ENCODE measurements at regions not wholly inside any gene's neighbourhood (a gene's known extent, or its start where the extent isn't known, plus 50 kb on each side); places are given as distances from the start of the nearest gene placed in this dataset.

DNA sequence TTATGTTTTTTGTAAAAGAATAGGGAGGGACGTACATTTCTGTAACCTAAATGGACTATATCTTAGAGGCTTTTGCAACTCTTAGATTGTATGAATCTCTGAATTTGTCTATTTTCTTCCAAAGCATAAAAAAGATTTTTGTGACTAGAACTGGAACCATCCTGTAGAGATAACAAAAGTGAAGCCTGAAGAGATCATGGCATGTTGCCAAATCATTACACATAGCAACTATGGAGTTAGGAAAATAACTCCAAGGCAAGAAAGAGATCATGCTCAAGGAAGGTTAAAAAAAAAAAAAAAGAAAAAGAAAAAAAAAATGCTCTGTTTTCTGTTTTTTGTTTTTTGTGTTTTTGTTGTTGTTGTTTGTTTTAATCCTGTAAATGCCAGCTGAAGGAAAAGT, 567.7 kb upstream of the ZWINT start:
- no peak for DNase-seq

- DNase-seq, result no peak
These were observed 566.6 kb upstream of the ZWINT start for GRCh38 chr10:56927701-56928100.

DNA sequence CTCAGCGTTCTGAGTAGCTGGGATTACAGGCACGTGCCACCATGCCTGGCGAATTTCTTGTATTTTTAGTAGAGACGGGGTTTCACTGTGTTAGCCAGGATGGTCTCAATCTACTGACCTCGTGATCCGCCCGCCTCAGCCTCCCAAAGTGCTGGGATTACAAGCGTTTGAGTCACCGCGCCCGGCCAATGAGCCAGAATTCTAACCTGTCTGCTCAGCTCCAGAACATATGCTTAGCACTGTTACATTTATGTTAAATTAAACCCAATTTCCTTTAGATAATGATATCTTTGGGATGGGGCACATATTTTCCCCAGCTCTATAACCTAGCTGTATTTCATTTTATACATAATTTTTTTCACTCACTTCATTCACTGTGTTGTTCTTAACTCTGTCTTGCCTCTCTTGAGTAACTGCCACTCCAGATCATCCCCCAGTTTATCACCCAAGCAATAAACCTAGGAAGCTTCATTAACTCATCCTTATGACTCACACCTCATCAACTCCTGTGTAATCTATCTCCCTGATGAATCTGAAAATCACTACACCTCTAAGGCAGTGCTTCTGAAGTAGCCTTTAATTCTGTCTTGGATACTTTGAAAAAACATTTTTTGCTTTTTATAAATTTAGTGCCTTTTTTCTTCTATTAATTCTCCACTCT, 559.7 kb upstream of the ZWINT start:
- DNase-seq, result no peak

DNA sequence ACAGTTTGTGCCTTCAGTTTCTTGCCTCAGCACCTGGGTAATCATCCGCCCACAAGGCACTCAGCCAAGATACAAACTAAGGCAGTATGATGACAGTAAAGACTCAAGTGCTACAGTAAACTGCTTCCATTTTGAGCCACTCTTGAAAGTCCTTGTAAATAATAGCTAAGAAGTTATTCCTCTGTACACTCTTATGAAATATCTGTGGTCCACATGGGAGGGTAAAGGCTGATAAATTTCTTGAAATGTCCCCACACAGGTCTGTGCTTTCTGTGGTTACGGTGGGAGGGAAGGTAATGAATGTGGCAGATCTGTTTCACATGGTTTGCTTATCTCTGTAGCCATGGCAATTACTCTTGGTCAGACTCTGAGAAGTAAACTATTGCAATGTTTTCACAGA, 551.0 kb upstream of the ZWINT start:
- peak; percentile 80 for DNase-seq

GRCh38 chr10:56905051-56905450, 544.0 kb upstream of the ZWINT start:
- no peak for DNase-seq

GRCh38 chr10:56902554-56902953, 541.5 kb upstream of the ZWINT start:
- DNase-seq, result no peak

- DNase-seq, result no peak
These were observed 534.2 kb upstream of the ZWINT start for GRCh38 chr10:56895306-56895705.

DNA sequence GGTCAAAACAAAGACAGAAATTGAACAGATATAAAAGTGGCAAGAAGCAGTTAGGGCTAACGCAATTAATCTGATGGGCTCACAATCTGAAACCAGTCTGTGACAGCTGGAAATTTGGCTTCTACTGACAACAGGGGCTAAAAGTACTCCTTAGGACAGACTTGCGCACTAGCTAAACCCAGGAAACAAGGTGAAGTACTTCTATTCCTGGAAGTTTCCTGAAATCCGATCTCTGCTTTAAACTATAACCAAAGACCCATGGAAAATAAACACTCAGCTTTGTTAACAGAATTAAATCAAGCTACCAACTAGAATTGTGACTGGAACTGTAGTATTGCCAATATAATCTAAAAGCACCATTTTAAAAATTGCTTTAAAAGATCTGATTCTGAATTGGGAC, 520.2 kb upstream of the ZWINT start:
- DNase-seq, result peak; percentile 78

GRCh38 chr10:56880606-56881005, 519.5 kb upstream of the ZWINT start:
- DNase-seq, result peak; percentile 73

DNA sequence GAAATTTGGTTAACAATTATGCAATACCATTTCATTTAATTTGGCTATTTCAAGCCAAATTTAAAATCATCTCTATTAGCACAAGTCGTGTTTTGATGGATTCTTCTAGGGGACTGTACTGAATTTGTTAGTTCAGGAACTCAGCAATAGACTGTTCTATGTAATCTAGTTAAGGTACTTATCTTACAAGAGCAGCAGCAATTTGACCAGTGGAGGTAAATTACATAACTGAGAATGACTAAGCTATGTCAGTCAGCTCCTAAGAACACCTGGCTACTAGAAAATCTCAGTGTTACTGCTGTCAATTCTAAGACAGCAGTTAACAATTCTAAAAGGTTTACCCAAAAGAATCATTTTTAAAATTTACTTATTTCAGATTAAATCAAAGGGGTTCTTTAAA, 513.9 kb upstream of the ZWINT start:
- no peak for DNase-seq

- no peak for DNase-seq
These were observed 510.2 kb upstream of the ZWINT start for GRCh38 chr10:56871160-56871668.

- no peak for DNase-seq
These were observed 506.2 kb upstream of the ZWINT start for GRCh38 chr10:56867236-56867635.

GRCh38 chr10:56856569-56856968, 495.5 kb upstream of the ZWINT start:
- no peak for DNase-seq

GRCh38 chr10:56844978-56845529, 484.0 kb upstream of the ZWINT start:
- no peak for DNase-seq

GRCh38 chr10:56836659-56837058, 475.6 kb upstream of the ZWINT start:
- DNase-seq, result no peak

- DNase-seq, result no peak
These were observed 470.6 kb upstream of the ZWINT start for GRCh38 chr10:56831681-56832080.

- no peak for DNase-seq
These were observed 462.8 kb upstream of the ZWINT start for GRCh38 chr10:56823849-56824248.

- no peak for DNase-seq
These were observed 444.0 kb upstream of the ZWINT start for GRCh38 chr10:56805022-56805421.

DNA sequence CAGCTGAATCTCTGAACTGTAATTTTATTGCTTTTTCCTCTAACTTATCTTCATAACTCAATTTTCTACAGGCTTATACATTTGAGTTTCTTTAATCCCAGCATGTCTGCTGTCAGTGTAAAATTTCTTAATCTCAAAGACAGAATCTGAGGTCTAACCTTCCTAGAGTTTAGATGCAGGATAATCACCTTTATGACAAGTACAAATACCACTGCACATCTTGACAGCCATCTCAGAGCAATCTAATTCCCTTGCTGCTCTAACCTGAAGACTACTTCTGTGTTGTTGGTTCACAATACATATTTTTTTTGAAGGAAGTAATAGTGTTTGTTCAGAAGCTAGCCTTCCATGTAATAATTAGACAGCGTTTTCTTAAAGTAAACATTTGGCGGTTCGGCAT, 424.2 kb upstream of the ZWINT start:
- DNase-seq, result no peak

GRCh38 chr10:56782503-56782902, 421.4 kb upstream of the ZWINT start:
- DNase-seq, result no peak

GRCh38 chr10:56771343-56771742, 410.3 kb upstream of the ZWINT start:
- DNase-seq, result no peak

DNA sequence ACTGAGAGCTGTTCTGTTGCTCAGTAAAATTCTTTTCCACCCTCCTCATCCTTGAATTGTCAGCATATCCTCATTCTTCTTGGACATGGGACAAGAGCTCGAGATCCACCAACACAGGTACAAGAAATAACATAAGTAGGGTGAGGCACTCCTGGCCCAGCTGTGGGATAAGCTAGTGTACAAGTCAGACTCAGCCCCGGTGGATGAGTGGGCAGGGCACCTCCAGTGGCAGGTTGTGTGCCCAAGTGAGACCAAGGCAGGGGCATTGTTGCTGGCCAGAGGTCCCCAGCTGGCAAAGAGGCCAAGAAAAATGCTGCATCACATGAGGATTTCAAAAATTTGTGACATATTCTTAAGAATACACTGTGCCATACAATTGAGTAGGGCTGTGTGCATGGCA, 402.0 kb upstream of the ZWINT start:
- no peak for DNase-seq

GRCh38 chr10:56745490-56745889, 384.4 kb upstream of the ZWINT start:
- no peak for DNase-seq

- DNase-seq, result no peak
These were observed 367.3 kb upstream of the ZWINT start for GRCh38 chr10:56728349-56728748.

- no peak for DNase-seq
These were observed 361.9 kb upstream of the ZWINT start for GRCh38 chr10:56722912-56723311.

Data from DMS79 treated with DMSO at 0.1 percent for 48 hours (cell line).